ENCODE measurements at regions not wholly inside any gene's neighbourhood (a gene's known extent, or its start where the extent isn't known, plus 50 kb on each side); places are given as distances from the start of the nearest gene placed in this dataset.
"Not testable (repeated sequence)": the region's sequence is repeated elsewhere in the genome, so short reads cannot be mapped to it uniquely, and the experiment has no call there.

GRCh38 chr7:81430150-81430549 is 339.7 kb downstream of the HGF start:
- DNase-seq: no peak

GRCh38 chr7:81427461-81427860 is 342.4 kb downstream of the HGF start:
- no peak for DNase-seq

GRCh38 chr7:81420526-81421226 is 349.2 kb downstream of the HGF start:
- DNase-seq: no peak

DNA sequence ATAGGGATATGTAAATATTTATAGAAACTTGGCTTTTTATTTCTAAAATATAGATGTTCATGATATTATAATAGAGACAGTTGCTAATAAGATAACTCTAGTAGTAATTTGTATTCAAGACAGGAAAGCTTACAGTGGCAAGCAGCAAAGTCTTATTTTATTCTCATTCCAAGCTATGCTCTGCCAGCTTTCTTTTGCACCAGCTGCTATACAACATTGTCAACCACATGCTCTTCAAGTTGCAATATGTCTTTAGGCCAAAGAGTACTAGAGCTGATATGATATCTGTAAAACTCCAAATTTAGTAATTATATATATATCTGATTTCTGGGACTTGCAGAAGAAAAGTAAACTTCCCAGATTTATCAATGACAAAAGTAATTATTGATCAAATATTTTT is 350.1 kb downstream of the HGF start:
- no peak for DNase-seq

GRCh38 chr7:81416659-81417058 is 353.2 kb downstream of the HGF start:
- DNase-seq: no peak

DNA sequence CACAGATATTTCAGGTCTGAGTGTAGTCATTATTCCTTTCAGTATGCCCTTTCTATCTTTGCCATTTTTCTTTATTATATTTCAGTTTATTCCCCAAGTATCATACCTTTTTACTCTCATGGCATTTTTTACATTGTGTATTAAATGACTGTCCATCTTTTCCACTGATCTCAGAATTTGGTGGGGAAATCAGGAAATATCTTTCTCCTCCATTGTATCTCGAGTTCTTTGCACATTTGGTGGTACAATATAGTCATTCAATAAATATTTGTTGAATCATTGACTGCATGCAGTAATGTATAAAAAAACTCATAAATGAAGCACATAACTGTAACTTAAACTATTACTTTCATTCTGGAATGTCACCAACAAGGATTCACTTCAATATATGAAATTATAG is 354.7 kb downstream of the HGF start:
- no peak for DNase-seq

DNA sequence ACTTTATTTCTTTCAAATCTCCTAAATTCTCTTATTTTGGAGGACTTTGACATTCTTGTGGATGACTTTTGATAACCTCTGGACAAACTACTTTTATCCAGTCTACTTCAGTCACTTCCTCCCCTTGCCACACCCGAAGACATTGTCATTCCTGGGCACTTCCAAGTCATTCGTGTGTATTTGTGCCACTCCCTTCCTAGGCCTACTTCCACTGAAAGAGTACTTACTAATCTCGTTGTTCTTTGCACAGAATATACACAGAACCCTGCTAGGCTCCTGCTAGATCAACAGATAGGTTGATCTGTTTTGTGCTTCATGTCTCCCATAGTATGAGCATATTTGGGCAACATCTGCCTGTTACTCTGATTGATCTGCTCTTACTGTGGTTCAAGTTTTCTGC is 355.4 kb downstream of the HGF start:
- DNase-seq: no peak

DNA sequence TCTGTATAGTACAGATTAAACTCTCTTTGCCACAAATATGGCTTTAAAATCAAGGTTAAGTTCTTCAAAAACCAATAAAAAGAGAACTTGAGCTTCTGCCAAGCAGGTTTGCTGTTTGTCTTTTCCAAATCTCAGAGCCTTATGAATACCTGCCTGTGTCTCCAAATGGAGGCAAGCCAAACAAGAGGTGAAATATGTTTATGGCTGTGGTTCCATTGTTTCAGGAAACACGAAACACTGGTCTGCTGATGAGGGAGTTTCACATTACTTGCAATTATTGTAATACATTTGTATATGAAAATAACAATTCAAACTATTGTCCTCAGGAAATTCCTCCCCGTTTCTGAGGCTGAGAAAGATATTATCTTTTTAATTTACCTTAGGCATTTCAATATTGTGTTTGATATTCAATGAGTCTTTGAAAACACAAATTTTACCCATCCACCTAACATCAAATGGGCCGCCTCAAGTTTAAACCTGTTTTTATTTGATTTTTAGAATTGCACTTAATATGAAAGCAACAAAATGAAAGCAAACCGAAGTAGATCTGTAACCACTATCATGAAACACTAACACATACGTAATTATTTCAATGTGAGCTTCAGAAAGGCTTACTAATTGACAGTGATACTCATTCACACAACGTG is 359.3 kb downstream of the HGF start:
- DNase-seq: no peak

- DNase-seq: no peak
Measured at GRCh38 chr7:81408728-81409127, 361.1 kb downstream of the HGF start.

DNA sequence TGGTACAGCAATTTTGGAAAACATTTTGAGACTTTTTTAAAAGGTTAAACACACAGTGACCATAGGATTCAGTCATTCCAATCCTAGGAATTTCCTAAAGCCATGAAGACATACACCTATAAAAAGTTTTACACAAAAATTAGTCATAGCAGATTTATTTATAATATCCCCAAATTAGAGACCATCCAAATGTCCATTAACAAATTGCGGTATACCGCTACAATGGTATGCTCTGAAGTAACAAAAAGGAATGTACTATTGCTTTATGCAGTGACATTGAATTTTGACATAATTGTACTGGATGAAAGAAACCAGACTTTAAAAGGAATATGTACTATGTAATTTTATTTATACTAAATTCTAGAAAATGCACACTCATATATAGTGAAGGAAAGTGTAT is 362.8 kb downstream of the HGF start:
- no peak for DNase-seq

GRCh38 chr7:81404669-81405068 is 365.2 kb downstream of the HGF start:
- no peak for DNase-seq

DNA sequence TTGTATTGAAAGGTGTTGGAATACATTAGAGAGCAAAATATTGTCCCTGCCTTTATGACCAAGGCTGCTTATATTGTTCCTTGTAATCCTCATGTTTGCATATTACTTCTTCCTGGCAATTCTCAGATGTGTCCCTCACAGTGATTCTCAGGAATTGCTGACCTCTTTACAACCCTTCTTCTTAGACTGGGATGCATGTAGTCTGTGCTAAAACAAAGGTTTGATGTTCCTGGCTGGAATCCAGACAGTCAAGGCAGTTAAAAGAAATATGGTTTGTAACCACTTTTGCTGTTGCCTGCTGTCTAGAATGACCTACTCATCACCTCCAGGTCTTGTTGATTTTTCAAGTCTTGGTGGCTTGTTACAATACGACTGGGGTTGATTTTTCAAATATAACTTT is 367.6 kb downstream of the HGF start:
- no peak for DNase-seq

- DNase-seq: no peak
Measured at GRCh38 chr7:81399471-81399870, 370.4 kb downstream of the HGF start.

- no peak for DNase-seq
Measured at GRCh38 chr7:81394029-81394428, 375.8 kb downstream of the HGF start.

DNA sequence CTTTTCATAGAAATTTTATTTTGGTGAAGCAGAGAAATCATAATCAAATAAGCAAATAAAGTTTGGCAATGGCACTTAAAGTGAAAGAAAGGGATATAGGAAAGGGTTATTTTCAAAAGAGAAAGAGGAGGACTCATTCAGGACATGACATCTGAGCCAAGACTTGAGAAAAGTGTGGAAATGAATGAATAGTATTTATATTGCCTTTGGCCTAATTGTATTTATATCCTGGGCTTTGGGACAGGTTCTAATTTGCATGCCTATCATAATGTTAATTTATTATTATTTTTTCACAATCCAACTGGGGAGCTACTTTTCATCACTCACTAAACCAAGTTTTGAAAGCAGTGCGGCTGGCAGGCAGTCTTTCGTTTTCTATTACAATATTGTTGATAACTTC is 376.8 kb downstream of the HGF start:
- no peak for DNase-seq

- DNase-seq: no peak
Measured at GRCh38 chr7:81385370-81385769, 384.5 kb downstream of the HGF start.

- no peak for DNase-seq
Measured at GRCh38 chr7:81383846-81384245, 386.0 kb downstream of the HGF start.

DNA sequence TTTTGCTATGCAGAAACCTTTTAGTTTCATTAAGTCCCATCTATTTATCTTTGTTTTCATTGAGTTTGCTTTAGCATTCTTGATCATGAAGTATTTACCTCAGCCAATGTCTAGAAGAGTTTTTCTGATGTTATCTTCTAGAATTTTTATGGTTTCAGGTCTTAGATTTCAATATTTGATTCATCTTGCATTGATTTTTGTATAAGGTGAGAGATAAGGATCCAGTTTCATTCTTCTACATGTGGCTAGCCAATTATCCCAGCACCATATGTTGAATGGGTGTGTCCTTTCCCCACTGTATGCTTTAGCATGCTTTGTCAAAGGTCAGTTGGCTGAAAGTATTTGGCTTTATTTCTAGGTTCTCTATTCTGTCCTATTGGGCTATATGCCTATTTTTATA is 395.2 kb downstream of the HGF start:
- DNase-seq: not testable (repeated sequence)

- no peak for DNase-seq
Measured at GRCh38 chr7:81370822-81371221, 399.0 kb downstream of the HGF start.

GRCh38 chr7:81367326-81367931 is 402.4 kb downstream of the HGF start:
- DNase-seq: no peak

GRCh38 chr7:81366546-81366945 is 403.3 kb downstream of the HGF start:
- DNase-seq: no peak

- DNase-seq: no peak
Measured at GRCh38 chr7:81361769-81362312, 408.0 kb downstream of the HGF start.

DNA sequence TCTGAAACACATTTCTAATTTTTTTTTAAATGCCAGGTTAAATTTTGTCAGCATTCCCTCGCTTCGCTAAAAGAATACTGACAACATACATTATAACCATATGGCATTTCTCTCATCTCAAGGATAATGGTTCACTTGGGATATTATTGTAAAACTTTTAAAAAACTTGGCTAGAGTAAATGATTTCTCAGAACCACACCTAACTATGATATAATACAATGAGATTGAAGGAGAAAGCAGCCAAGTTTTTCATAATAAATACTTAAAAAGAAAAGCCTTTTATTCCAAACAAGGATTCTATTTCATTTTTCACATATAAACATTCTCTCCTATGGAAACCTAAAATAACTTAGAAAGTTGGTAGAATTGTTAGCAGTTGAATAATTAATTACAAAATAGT is 413.9 kb downstream of the HGF start:
- no peak for DNase-seq

GRCh38 chr7:81349044-81349443 is 420.8 kb downstream of the HGF start:
- DNase-seq: no peak

Data from T1000 (cell line).